Mesenteric fat pad (tissue), 1 donor: ENCODE measurements at regions not wholly inside any gene's neighbourhood (a gene's known extent, or its start where the extent isn't known, plus 50 kb on each side); places are given as distances from the start of the nearest gene placed in this dataset.

ENCODE experiments used
- DNase-seq: peaks from one replicate; pipeline ENCODE4 v3.0.0-alpha.2; 2020; ENCODE audit warnings: low spot score
- donor health status: DM: yes; HTN: yes; CAD: no.

- DNase-seq, result no peak
These were observed 693.4 kb upstream of the ID2 start for GRCh38 chr2:7988440-7988839.

GRCh38 chr2:7989823-7990222 is 692.0 kb upstream of the ID2 start:
- no peak for DNase-seq

- no peak for DNase-seq
These were observed 688.9 kb upstream of the ID2 start for GRCh38 chr2:7992612-7993602.

- no peak for DNase-seq
These were observed 687.4 kb upstream of the ID2 start for GRCh38 chr2:7994397-7994951.

- DNase-seq, result no peak
These were observed 684.6 kb upstream of the ID2 start for GRCh38 chr2:7997279-7997678.

GRCh38 chr2:7999683-8000476 is 682.0 kb upstream of the ID2 start:
- no peak for DNase-seq

- no peak for DNase-seq
These were observed 681.0 kb upstream of the ID2 start for GRCh38 chr2:8000870-8001269.

GRCh38 chr2:8002765-8003393 is 679.0 kb upstream of the ID2 start:
- DNase-seq, result no peak

GRCh38 chr2:8003462-8004075 is 678.3 kb upstream of the ID2 start:
- DNase-seq, result no peak

- no peak for DNase-seq
These were observed 677.6 kb upstream of the ID2 start for GRCh38 chr2:8004250-8004681.

- DNase-seq, result no peak
These were observed 675.7 kb upstream of the ID2 start for GRCh38 chr2:8006181-8006580.

- no peak for DNase-seq
These were observed 675.2 kb upstream of the ID2 start for GRCh38 chr2:8006626-8007025.

GRCh38 chr2:8009010-8009597 is 672.8 kb upstream of the ID2 start:
- DNase-seq, result no peak

GRCh38 chr2:8015848-8016600 is 665.8 kb upstream of the ID2 start:
- DNase-seq, result no peak

- no peak for DNase-seq
These were observed 665.2 kb upstream of the ID2 start for GRCh38 chr2:8016688-8017087.

GRCh38 chr2:8018956-8019355 is 662.9 kb upstream of the ID2 start:
- DNase-seq, result no peak

- DNase-seq, result no peak
These were observed 661.9 kb upstream of the ID2 start for GRCh38 chr2:8019934-8020333.

- DNase-seq, result no peak
These were observed 659.9 kb upstream of the ID2 start for GRCh38 chr2:8021921-8022320.

GRCh38 chr2:8022908-8023640 is 658.8 kb upstream of the ID2 start:
- no peak for DNase-seq
